Non-pigmented ciliary epithelial cell (primary cell): ENCODE measurements at regions not wholly inside any gene's neighbourhood (a gene's known extent, or its start where the extent isn't known, plus 50 kb on each side); places are given as distances from the start of the nearest gene placed in this dataset.

Experiments
- DNase-seq: peaks from one replicate; pipeline ENCODE4 v3.0.0-alpha.2; 2010; ENCODE audit warnings: low read depth

DNA sequence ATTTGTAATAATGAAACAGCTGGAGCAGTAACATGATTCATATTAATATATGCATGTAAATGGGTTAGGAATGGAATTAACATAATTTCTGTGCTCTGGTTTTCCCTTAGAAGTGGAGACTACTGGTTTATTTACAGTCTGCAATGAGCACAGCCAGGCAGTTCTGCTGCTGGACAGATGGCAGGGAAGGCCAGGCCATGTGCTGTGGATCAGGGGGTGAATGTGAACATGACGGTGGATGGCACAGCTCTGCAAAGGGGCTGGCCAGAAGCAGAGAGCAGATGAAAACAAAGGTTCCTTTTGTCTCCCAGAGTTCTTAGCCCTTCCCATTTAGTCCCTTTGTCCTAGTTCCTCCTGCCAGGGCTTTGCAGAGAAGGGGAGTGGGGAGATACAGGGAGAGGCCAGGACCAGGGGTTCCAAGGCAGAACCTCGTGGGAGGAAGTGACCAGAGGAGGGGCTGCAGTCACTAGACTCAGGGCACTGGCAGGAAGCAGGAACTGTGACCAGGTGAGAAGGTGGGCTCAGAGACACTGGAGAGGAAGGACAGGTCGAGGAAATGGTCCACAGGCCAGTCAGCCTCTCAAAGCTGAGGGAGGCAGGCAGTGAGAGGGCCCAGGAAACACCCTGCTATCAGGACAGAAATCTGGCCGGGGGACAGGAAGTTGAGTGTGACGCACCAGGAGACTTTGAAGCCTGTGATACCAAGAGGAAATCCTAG, 112.9 kb upstream of the ATP8B1 start:
- no peak for DNase-seq

DNA sequence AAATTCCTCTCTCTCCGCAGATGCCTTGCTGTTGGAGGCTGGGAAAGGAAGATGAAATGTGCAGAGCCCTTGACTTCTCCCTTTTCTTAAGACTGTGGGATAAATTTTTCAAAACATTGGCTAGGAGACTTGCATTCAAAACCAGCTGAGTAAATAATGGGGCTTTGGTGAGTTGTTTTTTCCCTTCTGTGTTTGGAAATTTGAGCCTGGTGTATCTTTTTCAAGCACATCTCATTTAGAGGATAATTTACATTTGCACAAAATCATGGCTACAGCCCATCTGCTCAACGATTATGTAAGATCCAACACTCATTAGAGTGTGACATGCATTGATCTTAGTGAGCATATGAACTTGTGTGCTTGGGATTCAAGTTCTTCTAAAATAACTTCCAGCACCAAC, 112.1 kb upstream of the ATP8B1 start:
- DNase-seq: no peak

DNA sequence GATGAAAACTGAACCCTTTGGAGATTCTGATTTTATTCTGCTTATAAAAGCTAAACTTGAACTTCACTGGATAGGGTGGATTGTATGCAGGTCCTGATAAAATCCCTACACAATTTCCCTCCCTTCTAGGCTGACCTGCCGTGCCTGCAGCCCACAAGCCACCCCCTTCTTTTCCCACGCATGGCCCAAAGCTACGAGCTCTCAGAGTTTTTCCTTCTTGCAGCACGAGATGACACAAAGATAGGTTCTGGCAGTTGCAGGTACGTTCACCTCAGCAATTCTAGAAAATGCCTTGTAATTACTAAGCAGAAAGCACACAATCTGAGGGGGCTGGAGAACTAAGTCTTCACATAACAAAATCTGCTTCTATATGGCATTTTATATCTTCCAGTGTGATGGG, 110.6 kb upstream of the ATP8B1 start:
- no peak for DNase-seq

- no peak for DNase-seq
These were observed 107.7 kb upstream of the ATP8B1 start for GRCh38 chr18:57910817-57911216.

GRCh38 chr18:57910134-57910533, 107.0 kb upstream of the ATP8B1 start:
- no peak for DNase-seq

DNA sequence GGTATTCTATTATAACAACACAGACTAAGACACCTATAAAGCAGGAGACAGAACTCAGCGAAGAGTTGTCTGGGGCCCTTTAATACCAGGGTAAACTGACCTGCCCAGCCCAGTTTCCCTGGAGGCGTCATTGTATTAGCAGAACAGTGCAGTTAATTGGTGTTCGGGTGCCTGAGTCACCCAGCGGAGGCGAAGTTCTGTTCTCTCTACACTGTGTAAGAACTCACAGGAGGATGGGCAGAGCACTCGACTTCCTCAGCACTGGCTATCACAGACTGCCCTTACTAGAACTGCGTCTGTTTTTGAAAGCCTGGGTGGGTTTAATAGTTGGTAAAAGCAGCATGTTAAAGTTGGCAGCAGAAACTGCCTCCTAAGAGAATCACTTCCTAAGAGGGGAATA, 106.5 kb upstream of the ATP8B1 start:
- DNase-seq: no peak

- DNase-seq: no peak
These were observed 105.0 kb upstream of the ATP8B1 start for GRCh38 chr18:57908092-57908491.

DNA sequence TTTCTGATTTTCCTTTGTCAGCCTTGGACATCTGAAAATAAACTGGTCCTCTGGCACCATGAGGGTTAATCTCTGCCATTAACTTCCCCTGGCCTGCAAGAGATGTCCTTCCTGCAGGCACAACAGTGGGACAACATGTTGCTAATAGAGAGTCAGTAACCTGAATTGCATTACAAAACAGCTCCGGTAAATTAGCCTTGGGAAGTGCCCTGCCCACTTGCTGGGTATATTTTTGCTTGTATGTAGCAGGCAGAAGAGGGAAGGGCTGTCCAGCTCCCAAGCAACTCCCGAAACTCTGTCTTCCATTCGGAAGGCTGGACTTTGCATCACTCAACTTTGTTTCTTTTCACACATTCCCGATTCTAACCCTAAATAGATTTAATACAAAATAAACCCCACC, 104.4 kb upstream of the ATP8B1 start:
- no peak for DNase-seq

DNA sequence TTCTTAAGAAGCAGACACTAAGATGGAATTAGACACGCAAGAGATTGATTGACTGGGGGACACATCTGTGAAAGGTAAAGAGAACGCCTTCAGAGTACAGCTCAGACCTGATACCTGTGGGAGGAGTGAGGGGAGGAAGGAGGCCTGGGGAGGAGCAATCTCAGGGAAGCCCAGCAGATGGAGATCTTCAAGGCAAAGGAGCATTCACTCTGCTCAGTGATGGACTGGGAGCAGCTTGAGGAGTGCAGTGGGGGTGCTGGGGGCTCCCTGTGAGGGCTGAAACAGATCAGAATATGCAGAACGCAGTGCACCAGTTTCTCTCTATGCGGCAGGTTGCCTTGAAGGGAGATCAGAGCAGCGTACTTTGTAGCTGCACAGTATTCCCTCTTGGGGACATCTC, 103.7 kb upstream of the ATP8B1 start:
- DNase-seq: no peak

GRCh38 chr18:57904535-57904934, 101.4 kb upstream of the ATP8B1 start:
- no peak for DNase-seq

GRCh38 chr18:57902721-57903120, 99.6 kb upstream of the ATP8B1 start:
- DNase-seq: no peak

DNA sequence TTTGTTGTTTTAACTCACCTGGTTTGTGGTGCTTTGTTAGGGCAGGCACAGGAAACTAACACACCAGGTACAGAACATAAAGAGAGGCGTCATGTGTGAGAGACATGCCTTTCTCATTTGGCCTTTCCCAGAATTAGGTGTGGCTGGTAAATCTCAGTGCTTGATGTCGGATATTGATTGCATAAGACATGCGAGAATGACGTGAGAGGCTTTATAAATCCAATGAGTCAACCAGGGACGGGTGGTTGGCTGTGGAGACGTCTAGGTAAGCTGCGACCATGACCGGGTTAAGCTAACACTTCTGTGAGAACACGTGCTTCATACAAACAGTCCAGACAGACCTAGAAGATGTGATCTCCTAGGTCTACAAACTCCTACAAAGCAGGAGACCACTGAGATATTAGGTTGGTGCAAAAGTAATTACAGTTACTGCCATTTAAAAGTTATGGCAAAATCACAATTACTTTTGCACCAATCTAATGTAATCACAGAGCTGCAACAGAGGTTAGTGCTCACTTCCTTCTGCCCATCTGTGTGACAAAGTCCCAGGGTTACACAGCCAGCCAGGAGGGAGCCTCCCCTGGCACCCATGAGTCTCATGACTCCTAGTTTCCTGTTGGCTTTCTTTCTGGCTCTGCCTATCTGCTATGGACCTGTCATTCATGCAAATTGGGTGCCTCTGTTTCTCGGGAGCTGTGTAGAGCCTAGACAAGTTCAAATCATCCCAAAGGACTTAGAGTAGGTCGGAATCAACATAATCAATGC, 98.9 kb upstream of the ATP8B1 start:
- no peak for DNase-seq

- DNase-seq: no peak
These were observed 97.9 kb upstream of the ATP8B1 start for GRCh38 chr18:57900906-57901435.

- DNase-seq: no peak
These were observed 95.5 kb upstream of the ATP8B1 start for GRCh38 chr18:57898506-57899124.

DNA sequence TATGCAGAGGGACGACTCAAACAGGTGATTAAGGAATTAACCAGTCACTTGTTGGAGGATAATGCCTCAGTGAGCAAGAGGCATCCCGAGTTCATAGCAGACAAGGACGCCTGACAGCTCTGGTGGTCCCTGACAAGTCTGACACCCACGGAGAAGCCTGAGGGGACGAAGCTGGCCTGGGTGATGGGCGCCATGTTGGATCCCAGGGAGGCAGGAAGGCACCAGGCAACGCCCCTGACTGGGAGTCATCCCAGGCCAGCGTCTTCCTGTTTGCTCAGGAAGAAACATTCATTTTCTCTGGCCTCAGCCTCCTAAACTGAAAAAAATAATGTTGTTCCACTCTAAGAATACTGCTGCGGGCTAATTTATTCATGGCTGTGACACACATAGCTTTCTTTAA, 92.1 kb upstream of the ATP8B1 start:
- no peak for DNase-seq

- DNase-seq: no peak
These were observed 88.7 kb upstream of the ATP8B1 start for GRCh38 chr18:57891707-57892391.

GRCh38 chr18:57890266-57890665, 87.2 kb upstream of the ATP8B1 start:
- no peak for DNase-seq

GRCh38 chr18:57889841-57890240, 86.7 kb upstream of the ATP8B1 start:
- DNase-seq: no peak

DNA sequence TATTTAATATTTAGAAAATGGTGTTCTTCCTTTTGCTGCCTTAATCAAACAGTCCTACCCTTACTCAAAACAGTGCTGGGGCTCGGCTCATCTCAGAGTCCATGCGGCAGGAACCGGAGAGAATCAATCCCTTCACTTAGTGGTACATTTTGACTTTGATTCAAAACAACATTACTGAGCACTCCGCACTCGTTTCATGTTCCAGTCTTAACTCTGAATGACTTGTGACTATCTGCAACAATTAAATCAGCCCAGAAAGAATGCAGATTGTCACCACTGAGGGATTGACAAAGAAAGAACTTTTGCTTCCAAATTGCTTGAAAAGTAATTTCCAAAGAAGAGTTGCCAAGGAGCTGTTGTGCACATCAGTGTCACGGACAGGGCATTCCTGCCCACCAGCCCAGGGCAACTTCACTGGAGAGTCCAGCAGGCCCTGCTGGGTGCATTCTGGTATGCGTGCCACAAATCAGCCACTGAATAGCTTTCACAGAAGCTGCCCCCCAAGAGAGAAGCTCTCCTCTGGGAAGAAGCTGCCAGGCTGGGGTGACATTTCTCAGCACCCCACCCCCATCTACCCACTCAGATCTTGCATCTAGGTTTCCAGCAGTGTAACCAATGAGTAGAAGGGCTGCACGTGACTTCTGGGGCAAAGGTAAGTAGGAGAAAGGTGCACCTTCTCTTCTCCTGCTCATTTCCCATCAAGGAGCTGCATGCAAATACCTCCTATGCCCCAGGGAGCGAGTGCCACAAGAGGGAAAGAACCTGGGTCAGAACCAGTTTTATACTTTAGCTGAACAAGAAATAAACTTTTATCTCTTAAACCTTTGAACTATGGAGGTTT, 84.6 kb upstream of the ATP8B1 start:
- no peak for DNase-seq

DNA sequence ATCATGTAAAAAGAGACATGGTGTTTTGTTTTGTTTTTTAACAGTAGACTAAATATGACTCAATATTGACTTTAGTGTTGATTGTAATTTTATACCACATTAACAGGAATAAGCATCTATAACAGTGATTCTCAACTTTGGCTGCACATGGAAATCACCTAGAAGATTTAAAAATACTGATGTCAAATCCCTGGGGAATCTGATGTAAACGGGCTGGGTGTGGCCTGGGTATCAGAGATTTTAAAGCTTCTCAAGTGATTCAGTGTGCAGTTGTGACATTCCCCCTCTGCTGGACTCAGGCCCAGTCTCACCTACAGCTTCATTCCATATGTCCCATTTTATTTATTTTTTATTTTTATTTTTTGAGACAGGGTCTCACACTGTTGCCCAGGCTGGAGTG, 82.8 kb upstream of the ATP8B1 start:
- no peak for DNase-seq

DNA sequence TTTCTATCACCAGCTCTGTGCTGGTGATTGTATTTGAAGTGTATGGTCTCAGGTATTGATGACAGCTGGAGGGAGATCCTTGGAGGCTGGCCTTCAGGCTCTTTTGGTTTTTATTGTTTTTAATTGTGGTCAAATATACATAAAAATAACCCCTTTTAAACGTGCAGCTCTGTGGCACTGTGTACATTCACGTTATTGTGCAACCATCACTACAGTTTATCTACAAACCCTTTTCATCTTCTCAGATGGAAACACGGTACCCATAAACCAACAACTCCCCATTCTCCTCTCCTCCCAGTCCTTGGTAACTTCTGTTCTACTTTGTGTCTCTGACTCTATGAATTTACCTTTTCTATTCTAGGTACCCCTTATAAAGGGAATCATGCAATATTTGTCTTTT, 79.3 kb upstream of the ATP8B1 start:
- no peak for DNase-seq
